Neural progenitor cell (in vitro differentiated cells): ENCODE measurements at regions not wholly inside any gene's neighbourhood (a gene's known extent, or its start where the extent isn't known, plus 50 kb on each side); places are given as distances from the start of the nearest gene placed in this dataset.

Experiments
- CTCF ChIP-seq: fragments of 200-600 bp; sonication (generic); IDR thresholded peaks from 2 replicates; pipeline ENCODE4 v1.5.1; 2017; ENCODE audit warnings: antibody characterized with exemption, mild to moderate bottlenecking
- EZH2 ChIP-seq: fragments of 200-600 bp; sonication (generic); IDR thresholded peaks from 2 replicates; pipeline ENCODE4 v1.6.1; 2017; ENCODE audit warnings: antibody characterized with exemption, mild to moderate bottlenecking, moderate library complexity
- EZH2phosphoT487 ChIP-seq: fragments of 200-600 bp; sonication (generic); IDR thresholded peaks from 2 replicates; pipeline ENCODE4 v1.6.1; 2017; ENCODE audit warnings: antibody characterized with exemption

- TF ChIP-seq CTCF (no peak), EZH2 (no peak), EZH2phosphoT487 (no peak)
Measured at GRCh38 chr3:35067750-35068149, 571.6 kb upstream of the ARPP21 start.
